RWPE2 (cell line): ENCODE measurements at regions not wholly inside any gene's neighbourhood (a gene's known extent, or its start where the extent isn't known, plus 50 kb on each side); places are given as distances from the start of the nearest gene placed in this dataset.

Source experiments
- ATAC-seq: fragments of 200-7000 bp; cut with Tn5 transposase; 3 replicates; pipeline ENCODE4 v1.9.1; 2021; ENCODE audit warnings: low read depth
- DNase-seq: peaks from one replicate; pipeline ENCODE4 v3.0.0-alpha.2; 2020; ENCODE audit warnings: low spot score
- H3K27ac ChIP-seq: fragments of 450-650 bp; 2 replicates; pipeline ENCODE4 v1.5.1; 2017; ENCODE audit warnings: mild to moderate bottlenecking; ENCODE audit not compliant: poor library complexity, severe bottlenecking
- H3K27me3 ChIP-seq: fragments of 250-450 bp; sonication (Bioruptor Pico); 2 replicates; pipeline ENCODE4 v1.5.1; 2021; ENCODE audit warnings: mild to moderate bottlenecking, moderate library complexity; ENCODE audit not compliant: insufficient read depth, poor library complexity, severe bottlenecking
- H3K36me3 ChIP-seq: fragments of 250-450 bp; sonication (Bioruptor Pico); 2 replicates; pipeline ENCODE4 v1.5.1; 2020; ENCODE audit warnings: low read depth, mild to moderate bottlenecking, moderate library complexity
- H3K4me1 ChIP-seq: fragments of 250-450 bp; sonication (Bioruptor Pico); 2 replicates; pipeline ENCODE4 v1.5.1; 2021; ENCODE audit warnings: mild to moderate bottlenecking, moderate library complexity; ENCODE audit not compliant: insufficient read depth, poor library complexity, severe bottlenecking
- H3K4me3 ChIP-seq: fragments of 250-450 bp; sonication (Bioruptor Pico); 2 replicates; pipeline ENCODE4 v1.5.1; 2021; ENCODE audit warnings: mild to moderate bottlenecking, moderate library complexity; ENCODE audit not compliant: severe bottlenecking
- H3K9me3 ChIP-seq: fragments of 250-450 bp; sonication (Bioruptor Pico); 2 replicates; pipeline ENCODE4 v1.5.1; 2021; ENCODE audit warnings: mild to moderate bottlenecking, moderate library complexity; ENCODE audit not compliant: severe bottlenecking
- CTCF ChIP-seq: fragments of 450-650 bp; IDR thresholded peaks from one replicate; pipeline ENCODE4 v1.5.1; 2017; ENCODE audit warnings: mild to moderate bottlenecking, moderate library complexity; ENCODE audit not compliant: poor library complexity, severe bottlenecking

- no peaks in the 10 kb centered on the region for H3K27me3 ChIP-seq
- DNase-seq, result no peak
- H3K27ac ChIP-seq, result no peak overlapping the region
- H3K4me1 ChIP-seq, result no peaks in the 10 kb centered on the region
- no peaks in the 10 kb centered on the region for H3K9me3 ChIP-seq
- H3K4me3 ChIP-seq, result no peak overlapping the region
- no peak for TF ChIP-seq CTCF
- no peak for ATAC-seq
- H3K36me3 ChIP-seq, result no peaks in the 10 kb centered on the region
These were observed 1118.3 kb upstream of the ADGRL3 start for GRCh38 chr4:60081839-60082238.

GRCh38 chr4:60088807-60089486, 1111.2 kb upstream of the ADGRL3 start:
- Histone ChIP-seq H3K36me3 (no peaks in the 10 kb centered on the region), H3K27me3 (no peaks in the 10 kb centered on the region), H3K4me1 (no peaks in the 10 kb centered on the region), H3K4me3 (no peak overlapping the region), H3K9me3 (no peaks in the 10 kb centered on the region), H3K27ac (no peak overlapping the region)
- no peak for ATAC-seq
- TF ChIP-seq CTCF, result no peak
- DNase-seq, result no peak

GRCh38 chr4:60089546-60090273, 1110.4 kb upstream of the ADGRL3 start:
- H3K27me3 ChIP-seq, result no peaks in the 10 kb centered on the region
- no peaks in the 10 kb centered on the region for H3K36me3 ChIP-seq
- ATAC-seq, result no peak
- no peaks in the 10 kb centered on the region for H3K4me1 ChIP-seq
- H3K4me3 ChIP-seq, result no peak overlapping the region
- no peaks in the 10 kb centered on the region for H3K9me3 ChIP-seq
- H3K27ac ChIP-seq, result no peak overlapping the region
- TF ChIP-seq CTCF, result no peak
- DNase-seq, result no peak

- no peak for TF ChIP-seq CTCF
- no peaks in the 10 kb centered on the region for H3K36me3 ChIP-seq
- H3K27ac ChIP-seq, result no peak overlapping the region
- no peak for DNase-seq
- H3K4me1 ChIP-seq, result no peaks in the 10 kb centered on the region
- no peak for ATAC-seq
- no peaks in the 10 kb centered on the region for H3K27me3 ChIP-seq
- no peaks in the 10 kb centered on the region for H3K9me3 ChIP-seq
- no peak overlapping the region for H3K4me3 ChIP-seq
These were observed 1103.5 kb upstream of the ADGRL3 start for GRCh38 chr4:60096676-60097075.

GRCh38 chr4:60116592-60116991, 1083.5 kb upstream of the ADGRL3 start:
- Histone ChIP-seq H3K4me1 (no peaks in the 10 kb centered on the region), H3K27me3 (no peaks in the 10 kb centered on the region), H3K27ac (no peak overlapping the region), H3K9me3 (no peaks in the 10 kb centered on the region), H3K4me3 (no peak overlapping the region), H3K36me3 (no peaks in the 10 kb centered on the region)
- no peak for ATAC-seq
- DNase-seq, result no peak
- no peak for TF ChIP-seq CTCF
